GM21423 (cell line): ENCODE measurements at regions not wholly inside any gene's neighbourhood (a gene's known extent, or its start where the extent isn't known, plus 50 kb on each side); places are given as distances from the start of the nearest gene placed in this dataset.
"Not testable (repeated sequence)": the region's sequence is repeated elsewhere in the genome, so short reads cannot be mapped to it uniquely, and the experiment has no call there.

Experiments used
- ATAC-seq: cut with Tn5 transposase; IDR thresholded peaks from one replicate; pipeline ENCODE4 v1.9.1; 2021; ENCODE audit warnings: mild to moderate bottlenecking, moderate library complexity; ENCODE audit not compliant: unreplicated experiment

DNA sequence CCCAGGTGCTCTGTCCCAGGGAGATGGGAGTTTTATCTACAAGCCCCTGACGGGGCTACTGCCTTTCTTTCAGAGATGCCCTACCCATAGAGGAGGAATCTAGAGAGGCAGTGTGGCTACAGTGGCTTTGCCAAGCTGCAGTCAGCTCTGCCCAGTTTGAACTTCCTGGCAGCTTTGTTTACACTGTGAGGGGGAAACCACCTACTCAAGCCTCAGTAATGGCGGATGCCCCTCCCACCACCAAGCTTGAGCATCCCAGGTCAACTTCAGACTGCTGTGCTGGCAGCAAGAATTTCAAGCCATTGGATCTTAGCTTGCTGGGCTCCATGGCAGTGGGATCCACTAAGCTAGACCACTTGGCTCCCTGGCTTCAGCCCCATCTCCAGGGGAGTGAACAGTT is 53.1 kb upstream of the TMEM252 start:
- not testable (repeated sequence) for ATAC-seq

DNA sequence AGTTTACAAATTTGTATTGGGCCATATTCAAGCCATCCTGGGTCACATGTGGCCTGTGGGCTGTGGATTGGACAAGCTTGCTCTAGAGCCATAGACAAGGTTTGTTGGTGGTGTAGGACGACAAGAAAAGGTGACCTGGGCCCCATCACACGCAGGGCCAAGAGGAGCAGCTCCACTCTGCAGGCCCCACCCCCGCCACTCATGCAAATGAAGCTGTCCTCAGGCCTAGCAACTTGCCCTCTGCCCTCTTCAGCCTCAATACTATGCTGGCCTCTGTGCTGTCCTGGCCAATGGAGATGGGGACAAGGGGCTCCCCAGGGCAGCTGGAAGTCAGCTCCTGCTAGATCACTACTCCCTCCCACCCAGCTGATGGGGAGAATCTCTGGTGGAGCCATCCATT is 55.2 kb upstream of the TMEM252 start:
- no peak for ATAC-seq

DNA sequence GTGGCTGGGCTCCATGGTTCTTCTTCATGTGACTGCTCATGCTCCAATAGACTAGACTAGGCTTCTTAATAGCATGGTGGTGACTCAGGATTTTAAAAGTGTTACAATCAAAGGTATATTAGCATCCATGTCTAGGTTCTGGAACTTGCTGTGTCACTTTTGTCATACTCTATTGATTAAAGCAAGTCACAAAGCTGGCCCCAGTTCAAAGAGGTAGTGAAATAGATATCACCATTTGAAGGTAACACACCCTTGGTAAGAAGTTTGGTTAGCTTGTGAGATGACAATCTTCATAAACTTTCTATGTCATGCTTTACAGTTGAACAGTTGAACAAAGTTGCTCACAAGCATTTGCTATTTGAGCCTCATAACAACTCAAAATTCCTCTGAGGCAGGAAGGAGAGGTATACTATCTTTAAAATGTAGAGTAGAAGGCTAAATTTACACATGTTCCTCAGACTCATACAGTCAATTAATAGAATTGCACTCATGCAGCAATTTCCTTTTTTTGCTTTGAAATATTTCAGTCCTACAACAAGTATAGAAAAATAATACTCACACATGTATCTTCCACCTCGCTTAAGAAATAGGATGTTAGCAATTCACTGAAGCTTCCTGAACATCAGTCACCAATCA is 56.8 kb upstream of the TMEM252 start:
- ATAC-seq: no peak

- no peak for ATAC-seq
Measured at GRCh38 chr9:68599826-68600225, 59.1 kb upstream of the TMEM252 start.

DNA sequence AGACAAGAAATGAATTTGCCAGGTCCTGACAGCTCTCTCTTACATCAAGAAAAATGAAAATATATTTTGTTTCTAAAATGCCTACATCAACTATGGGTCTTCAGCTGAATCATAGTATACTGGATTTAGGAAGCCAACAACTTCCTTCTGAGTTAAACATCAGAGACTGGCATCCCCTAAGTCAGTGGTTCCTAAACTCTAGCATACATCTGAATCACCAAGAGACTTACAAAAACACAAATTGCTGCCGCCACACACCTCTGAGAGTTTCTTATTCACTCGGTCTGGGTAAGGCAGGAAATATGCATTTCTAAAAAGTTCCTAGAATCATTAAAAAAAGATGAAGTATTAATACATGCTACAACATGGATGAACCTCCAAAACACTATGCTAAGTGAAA is 60.4 kb upstream of the TMEM252 start:
- ATAC-seq: no peak

DNA sequence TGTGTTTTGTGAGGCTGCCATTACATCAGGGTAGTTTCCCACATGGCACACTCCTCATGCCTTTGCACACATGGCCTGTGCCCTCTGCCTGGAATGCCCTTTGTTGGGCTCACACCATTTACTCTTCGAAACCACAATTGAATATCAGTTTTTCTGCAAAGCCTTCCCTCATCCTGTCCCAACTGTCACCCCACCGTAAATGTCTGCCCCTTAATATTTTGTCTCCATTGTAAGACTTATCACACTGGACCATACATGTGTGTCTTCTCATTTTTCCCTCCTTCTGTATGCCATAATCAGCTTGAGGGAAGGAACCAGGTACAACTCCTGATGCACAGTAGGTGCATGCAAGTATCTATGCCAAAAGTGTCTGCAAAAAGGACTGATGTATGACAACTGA is 62.7 kb upstream of the TMEM252 start:
- no peak for ATAC-seq

DNA sequence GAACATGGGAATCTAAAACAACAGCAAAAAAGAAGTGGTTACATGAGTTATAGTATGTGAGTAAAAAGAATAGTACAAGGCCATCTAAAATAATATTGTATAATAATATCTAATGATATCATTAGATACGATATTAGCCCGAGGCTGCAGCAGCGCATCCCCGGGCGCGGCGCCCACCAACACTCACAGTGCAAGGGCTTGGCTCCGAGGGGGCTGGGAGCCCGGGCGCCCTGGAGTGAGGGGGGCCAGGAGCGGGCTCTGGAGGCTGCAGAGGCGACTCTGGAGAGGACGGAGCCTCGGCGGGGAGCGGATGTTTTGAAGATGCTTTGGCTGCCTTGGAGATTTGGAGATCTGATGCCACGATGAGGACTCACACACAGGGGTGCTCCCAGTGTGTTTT is 68.1 kb upstream of the TMEM252 start:
- no peak for ATAC-seq

DNA sequence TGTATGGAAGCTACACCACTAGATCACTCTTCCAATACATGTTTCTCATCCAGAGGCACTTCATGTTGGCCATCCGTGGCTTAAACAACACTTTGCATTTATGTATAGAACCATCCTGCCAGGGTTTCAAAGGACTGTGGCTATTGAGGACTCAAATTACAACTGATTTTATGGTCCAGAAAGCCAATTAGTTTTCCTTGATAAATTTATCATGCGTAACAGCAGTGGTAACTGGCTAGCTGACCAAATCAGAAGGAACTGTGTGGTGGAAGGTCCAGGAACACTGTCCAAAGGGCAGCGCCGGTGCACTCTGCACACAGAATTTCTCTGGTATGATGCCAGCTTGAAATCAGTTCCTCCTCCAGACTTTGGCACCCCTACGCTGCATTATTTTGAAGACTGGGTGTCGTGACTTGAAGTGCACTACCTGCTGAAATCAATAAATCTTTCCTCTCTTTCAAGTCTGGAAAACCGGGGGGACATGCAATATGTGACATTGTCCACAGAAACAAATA is 69.3 kb upstream of the TMEM252 start:
- no peak for ATAC-seq

DNA sequence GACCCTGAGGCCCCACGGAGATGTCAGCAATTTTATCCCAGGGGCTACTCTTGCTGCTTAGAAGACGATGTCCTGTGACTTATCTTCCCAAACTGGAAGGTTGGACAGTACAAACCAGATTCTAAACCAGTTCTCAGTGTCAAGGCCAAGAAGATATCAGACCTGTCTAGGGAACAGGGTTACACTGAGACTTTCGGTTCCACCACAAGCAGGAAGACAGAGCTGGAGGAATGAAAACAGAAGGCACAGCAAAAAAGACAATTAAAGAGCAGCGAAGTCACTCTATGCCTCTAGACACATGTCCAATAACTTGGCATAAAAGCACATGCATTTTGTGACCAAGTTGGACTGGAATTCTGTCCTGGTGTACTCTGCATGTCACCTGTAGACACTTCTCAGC is 73.4 kb upstream of the TMEM252 start:
- no peak for ATAC-seq

DNA sequence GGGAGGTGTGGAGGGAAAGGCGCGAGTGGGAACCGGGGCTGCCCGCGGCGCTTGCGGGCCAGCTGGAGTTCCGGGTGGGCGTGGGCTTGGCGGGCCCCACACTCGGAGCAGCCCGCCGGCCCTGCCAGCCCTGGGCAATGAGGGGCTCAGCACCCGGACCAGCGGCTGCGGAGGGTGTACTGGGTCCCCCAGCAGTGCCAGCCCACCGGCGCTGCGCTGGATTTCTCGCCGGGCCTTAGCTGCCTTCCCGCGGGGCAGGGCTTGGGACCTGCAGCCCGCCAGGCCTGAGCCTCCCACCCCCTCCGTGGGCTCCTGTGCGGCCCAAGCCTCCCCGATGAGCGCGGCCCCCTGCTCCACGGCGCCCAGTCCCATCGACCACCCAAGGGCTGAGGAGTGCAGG is 76.3 kb upstream of the TMEM252 start:
- not testable (repeated sequence) for ATAC-seq

- no peak for ATAC-seq
Measured at GRCh38 chr9:68619072-68619471, 78.4 kb upstream of the TMEM252 start.

DNA sequence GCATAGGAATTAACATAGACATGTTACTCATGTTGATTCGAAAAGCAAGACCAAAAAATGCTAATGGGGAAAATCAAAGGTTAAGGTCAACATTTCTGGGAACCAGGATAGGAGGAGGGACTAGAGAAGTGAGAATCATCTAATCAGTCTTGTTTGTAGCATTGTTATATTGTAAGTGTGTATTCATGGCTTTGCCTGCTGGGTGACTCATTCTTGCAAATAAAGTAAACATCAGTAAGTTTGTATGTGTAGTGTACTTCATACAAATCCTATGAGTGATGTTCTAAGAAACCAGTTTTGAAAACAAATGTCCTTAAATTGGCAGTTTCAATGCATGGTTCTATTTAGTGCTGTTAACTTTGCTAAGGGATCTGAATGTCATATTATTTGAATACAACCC is 79.0 kb upstream of the TMEM252 start:
- ATAC-seq: no peak

DNA sequence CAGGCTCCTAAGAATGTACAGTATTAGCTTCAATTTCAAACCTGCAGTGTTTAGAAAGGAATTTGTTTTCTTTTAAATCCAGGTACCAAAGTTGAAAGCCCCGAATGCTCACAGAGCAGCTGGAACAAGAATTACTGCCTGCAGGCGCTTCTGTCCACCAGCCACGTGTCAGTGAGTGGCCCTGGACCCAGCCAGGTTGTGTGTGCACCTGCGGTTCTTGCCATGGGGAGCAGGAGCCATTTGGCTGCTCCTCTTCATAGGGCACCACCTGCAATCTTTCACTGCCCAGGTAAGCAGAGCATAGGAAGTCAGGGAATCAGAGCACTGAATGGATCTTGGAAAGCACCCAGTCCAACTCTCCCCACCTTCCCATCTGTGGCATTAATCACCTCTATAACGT is 79.5 kb upstream of the PIP5K1B start:
- no peak for ATAC-seq

GRCh38 chr9:68626526-68626925 is 78.5 kb upstream of the PIP5K1B start:
- no peak for ATAC-seq

- no peak for ATAC-seq
Measured at GRCh38 chr9:68627104-68627503, 77.9 kb upstream of the PIP5K1B start.

GRCh38 chr9:68627594-68627993 is 77.4 kb upstream of the PIP5K1B start:
- no peak for ATAC-seq

GRCh38 chr9:68629042-68629441 is 76.0 kb upstream of the PIP5K1B start:
- ATAC-seq: no peak

GRCh38 chr9:68631811-68632210 is 73.2 kb upstream of the PIP5K1B start:
- ATAC-seq: no peak

- ATAC-seq: no peak
Measured at GRCh38 chr9:68637020-68637419, 68.0 kb upstream of the PIP5K1B start.

- ATAC-seq: not testable (repeated sequence)
Measured at GRCh38 chr9:68639261-68639660, 65.8 kb upstream of the PIP5K1B start.

- no peak for ATAC-seq
Measured at GRCh38 chr9:68640421-68641089, 64.5 kb upstream of the PIP5K1B start.

GRCh38 chr9:68643901-68644809 is 60.9 kb upstream of the PIP5K1B start:
- peak; percentile 57 for ATAC-seq
